Fibroblast of pulmonary artery (primary cell): ENCODE measurements at regions not wholly inside any gene's neighbourhood (a gene's known extent, or its start where the extent isn't known, plus 50 kb on each side); places are given as distances from the start of the nearest gene placed in this dataset.
"Not testable (repeated sequence)": the region's sequence is repeated elsewhere in the genome, so short reads cannot be mapped to it uniquely, and the experiment has no call there.

ENCODE experiments used
- DNase-seq: peaks from one replicate; pipeline ENCODE4 v3.0.0-alpha.2; 2010; ENCODE audit warnings: low read depth
- H3K4me3 ChIP-seq: replicated peaks from 2 replicates; pipeline ENCODE4 v1.5.1; 2011; ENCODE audit warnings: low read depth, mild to moderate bottlenecking, control low read depth, low read length, moderate library complexity
- CTCF ChIP-seq: IDR thresholded peaks from 2 replicates; pipeline ENCODE4 v1.5.1; 2011; ENCODE audit warnings: mild to moderate bottlenecking, control low read depth, low read length, inconsistent platforms; ENCODE audit errors: missing control alignments

- no peak overlapping the region for H3K4me3 ChIP-seq
- DNase-seq: no peak
- TF ChIP-seq CTCF: no peak
Measured at GRCh38 chr4:79827283-79827682, 245.7 kb downstream of the ANTXR2 start.

GRCh38 chr4:79823148-79823763 lies 249.8 kb downstream of the ANTXR2 start:
- DNase-seq: peak; percentile 60
- TF ChIP-seq CTCF: no peak
- H3K4me3 ChIP-seq: no peak overlapping the region

- no peak for TF ChIP-seq CTCF
- no peak for DNase-seq
- no peak overlapping the region for H3K4me3 ChIP-seq
Measured at GRCh38 chr4:79820427-79820826, 252.6 kb downstream of the ANTXR2 start.

DNA sequence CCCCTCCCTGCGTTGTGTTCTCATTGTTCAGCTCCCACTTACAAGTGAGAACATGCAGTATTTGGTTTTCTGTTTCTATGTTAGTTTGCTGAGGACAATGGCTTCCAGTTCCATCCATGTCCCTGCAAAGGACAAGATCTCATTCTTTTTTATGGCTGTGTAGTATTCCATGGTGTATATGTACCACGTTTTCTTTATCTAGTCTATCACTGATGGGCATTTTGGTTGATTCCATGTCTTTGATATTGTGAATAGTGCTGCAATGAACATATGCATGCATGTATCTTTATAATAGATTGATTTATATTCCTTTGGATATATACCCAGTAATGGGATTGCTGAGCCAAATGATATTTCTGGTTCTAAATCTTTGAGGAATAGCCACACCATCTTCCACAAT lies 265.1 kb downstream of the ANTXR2 start:
- DNase-seq, H3K4me3 ChIP-seq: not testable (repeated sequence)

DNA sequence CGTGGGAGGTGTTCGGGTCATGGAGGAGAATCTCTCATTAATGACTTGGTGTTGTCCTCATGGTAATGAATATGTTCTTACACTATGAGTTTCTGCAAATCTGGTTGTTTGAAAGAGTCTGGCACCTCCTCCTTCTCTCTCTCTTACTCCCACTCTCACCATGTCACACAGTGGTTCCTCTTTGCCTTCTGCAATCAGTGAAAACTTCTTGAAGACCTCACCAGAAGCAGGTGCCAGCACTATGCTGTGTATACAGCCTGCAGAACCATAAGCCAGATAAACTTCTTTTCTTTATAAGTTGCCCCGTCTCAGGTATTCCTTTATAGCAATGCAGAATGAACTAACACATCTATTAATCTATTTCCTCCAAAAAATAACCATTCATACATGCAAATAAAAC lies 275.0 kb downstream of the ANTXR2 start:
- DNase-seq: no peak
- no peak overlapping the region for H3K4me3 ChIP-seq
- no peak for TF ChIP-seq CTCF

GRCh38 chr4:79796948-79797347 lies 276.1 kb downstream of the ANTXR2 start:
- DNase-seq: no peak
- no peak overlapping the region for H3K4me3 ChIP-seq
- TF ChIP-seq CTCF: no peak

DNA sequence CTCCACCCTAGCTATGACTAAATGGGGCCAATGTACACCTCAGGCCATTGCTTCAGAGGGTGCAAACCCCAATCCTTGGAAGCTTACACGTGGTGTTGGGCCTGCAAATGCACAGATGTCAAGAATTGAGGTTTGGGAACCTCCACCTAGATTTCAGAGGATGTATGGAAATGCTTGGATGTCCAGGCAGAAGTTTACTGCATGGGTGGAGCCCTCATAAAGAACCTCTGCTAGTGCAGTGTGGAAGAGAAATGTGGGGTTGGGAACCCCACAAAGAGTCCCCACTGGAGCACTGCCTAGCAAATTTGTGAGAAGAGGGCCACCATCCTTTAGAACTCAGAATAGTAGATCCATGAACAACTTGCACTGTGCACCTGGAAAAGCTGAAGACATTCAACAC lies 284.1 kb downstream of the ANTXR2 start:
- no peak overlapping the region for H3K4me3 ChIP-seq
- DNase-seq: no peak
- no peak for TF ChIP-seq CTCF
